ENCODE measurements at regions not wholly inside any gene's neighbourhood (a gene's known extent, or its start where the extent isn't known, plus 50 kb on each side); places are given as distances from the start of the nearest gene placed in this dataset.

GRCh38 chr2:238670111-238670585 is 177.7 kb upstream of the TWIST2 start:
- no peak for ATAC-seq
- no peak for TF ChIP-seq ZNF70 (CRISPR knock-in tag; IDR thresholded peaks at IDR 0.05)
- TF ChIP-seq ESRRG (CRISPR knock-in tag; IDR thresholded peaks at IDR 0.05): no peak
- TF ChIP-seq, protein P1, sequence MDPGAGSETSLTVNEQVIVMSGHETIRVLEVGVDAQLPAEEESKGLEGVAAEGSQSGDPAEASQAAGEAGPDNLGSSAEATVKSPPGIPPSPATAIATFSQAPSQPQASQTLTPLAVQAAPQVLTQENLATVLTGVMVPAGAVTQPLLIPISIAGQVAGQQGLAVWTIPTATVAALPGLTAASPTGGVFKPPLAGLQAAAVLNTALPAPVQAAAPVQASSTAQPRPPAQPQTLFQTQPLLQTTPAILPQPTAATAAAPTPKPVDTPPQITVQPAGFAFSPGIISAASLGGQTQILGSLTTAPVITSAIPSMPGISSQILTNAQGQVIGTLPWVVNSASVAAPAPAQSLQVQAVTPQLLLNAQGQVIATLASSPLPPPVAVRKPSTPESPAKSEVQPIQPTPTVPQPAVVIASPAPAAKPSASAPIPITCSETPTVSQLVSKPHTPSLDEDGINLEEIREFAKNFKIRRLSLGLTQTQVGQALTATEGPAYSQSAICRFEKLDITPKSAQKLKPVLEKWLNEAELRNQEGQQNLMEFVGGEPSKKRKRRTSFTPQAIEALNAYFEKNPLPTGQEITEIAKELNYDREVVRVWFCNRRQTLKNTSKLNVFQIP (CRISPR knock-in tag; IDR thresholded peaks at IDR 0.05; ENCODE audit: borderline replicate concordance, low read depth): no peak
- TF ChIP-seq CSRNP3 (CRISPR knock-in tag; IDR thresholded peaks at IDR 0.05): no peak
- TF ChIP-seq SNAI2 (CRISPR knock-in tag; IDR thresholded peaks at IDR 0.05): no peak
- no peak for TF ChIP-seq OSR1 (CRISPR knock-in tag; IDR thresholded peaks at IDR 0.05)
- TF ChIP-seq, protein P2, sequence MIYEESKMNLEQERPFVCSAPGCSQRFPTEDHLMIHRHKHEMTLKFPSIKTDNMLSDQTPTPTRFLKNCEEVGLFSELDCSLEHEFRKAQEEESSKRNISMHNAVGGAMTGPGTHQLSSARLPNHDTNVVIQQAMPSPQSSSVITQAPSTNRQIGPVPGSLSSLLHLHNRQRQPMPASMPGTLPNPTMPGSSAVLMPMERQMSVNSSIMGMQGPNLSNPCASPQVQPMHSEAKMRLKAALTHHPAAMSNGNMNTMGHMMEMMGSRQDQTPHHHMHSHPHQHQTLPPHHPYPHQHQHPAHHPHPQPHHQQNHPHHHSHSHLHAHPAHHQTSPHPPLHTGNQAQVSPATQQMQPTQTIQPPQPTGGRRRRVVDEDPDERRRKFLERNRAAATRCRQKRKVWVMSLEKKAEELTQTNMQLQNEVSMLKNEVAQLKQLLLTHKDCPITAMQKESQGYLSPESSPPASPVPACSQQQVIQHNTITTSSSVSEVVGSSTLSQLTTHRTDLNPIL (CRISPR knock-in tag; IDR thresholded peaks at IDR 0.05; ENCODE audit: low read depth): no peak
- no peak for TF ChIP-seq ZFP30 (CRISPR knock-in tag; IDR thresholded peaks at IDR 0.05)
- TF ChIP-seq CSDC2 (CRISPR knock-in tag; IDR thresholded peaks at IDR 0.05): no peak
- no peak for TF ChIP-seq TSHZ2 (CRISPR knock-in tag; IDR thresholded peaks at IDR 0.05)

GRCh38 chr2:238682536-238682935 is 165.3 kb upstream of the TWIST2 start:
- TF ChIP-seq, protein P3, sequence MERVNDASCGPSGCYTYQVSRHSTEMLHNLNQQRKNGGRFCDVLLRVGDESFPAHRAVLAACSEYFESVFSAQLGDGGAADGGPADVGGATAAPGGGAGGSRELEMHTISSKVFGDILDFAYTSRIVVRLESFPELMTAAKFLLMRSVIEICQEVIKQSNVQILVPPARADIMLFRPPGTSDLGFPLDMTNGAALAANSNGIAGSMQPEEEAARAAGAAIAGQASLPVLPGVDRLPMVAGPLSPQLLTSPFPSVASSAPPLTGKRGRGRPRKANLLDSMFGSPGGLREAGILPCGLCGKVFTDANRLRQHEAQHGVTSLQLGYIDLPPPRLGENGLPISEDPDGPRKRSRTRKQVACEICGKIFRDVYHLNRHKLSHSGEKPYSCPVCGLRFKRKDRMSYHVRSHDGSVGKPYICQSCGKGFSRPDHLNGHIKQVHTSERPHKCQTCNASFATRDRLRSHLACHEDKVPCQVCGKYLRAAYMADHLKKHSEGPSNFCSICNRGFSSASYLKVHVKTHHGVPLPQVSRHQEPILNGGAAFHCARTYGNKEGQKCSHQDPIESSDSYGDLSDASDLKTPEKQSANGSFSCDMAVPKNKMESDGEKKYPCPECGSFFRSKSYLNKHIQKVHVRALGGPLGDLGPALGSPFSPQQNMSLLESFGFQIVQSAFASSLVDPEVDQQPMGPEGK (CRISPR knock-in tag; IDR thresholded peaks at IDR 0.05; ENCODE audit: borderline replicate concordance): no peak
- TF ChIP-seq ZFP30 (CRISPR knock-in tag; IDR thresholded peaks at IDR 0.05) (no peak), ARNTL (CRISPR knock-in tag; IDR thresholded peaks at IDR 0.05; ENCODE audit: borderline replicate concordance, low read depth) (no peak), ZNF70 (CRISPR knock-in tag; IDR thresholded peaks at IDR 0.05) (no peak)
- TF ChIP-seq, protein P1 (CRISPR knock-in tag; IDR thresholded peaks at IDR 0.05; ENCODE audit: borderline replicate concordance, low read depth): no peak
- no peak for ATAC-seq

DNA sequence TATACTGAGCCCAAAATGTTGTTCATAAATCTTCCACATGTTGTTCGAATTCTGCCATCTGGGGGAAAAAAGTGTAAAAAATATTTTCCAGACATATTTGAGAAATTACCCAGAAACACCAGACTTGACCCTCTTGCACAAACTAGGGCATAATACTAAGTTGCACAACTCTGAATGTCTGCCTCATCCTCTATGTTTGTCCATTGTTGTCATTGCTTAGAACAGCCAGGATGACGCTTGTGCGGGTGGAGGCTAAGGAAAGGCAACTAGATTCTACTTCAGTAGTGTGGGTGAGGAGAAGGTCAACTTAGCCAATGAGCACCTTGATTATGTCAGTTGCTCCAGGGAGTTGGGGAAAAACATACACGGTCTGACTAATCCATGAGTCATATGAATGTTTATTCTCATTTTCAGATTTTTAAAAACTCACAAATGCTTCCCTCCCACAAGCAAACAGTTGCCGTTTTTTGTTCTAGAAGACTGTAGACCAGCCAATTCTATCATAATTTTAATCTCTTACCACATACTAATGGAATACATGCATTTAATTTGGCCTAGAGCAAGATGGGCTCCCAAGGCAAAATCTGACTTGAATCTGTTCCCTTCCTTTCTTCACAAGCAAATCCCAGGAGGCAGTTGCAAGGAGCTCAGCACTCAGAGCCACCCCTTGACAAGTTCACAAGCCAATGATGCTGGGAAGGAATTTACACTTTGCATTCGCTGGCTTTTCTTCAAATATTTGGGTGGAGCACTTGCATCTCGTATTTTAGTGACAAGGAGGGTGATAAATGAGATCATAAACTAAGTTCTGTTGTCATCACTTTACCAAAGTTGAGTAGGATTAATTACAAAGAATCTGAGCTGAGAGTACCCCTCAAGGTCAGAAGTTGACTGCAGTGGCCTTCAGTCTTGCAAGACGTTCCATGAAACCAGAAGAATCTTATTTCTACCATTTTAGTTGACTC is 163.2 kb upstream of the TWIST2 start:
- ATAC-seq: peak; percentile 93
- TF ChIP-seq TCF4 (CRISPR knock-in tag; IDR thresholded peaks at IDR 0.05; ENCODE audit: borderline replicate concordance) (no peak), CSRNP3 (CRISPR knock-in tag; IDR thresholded peaks at IDR 0.05) (no peak), OSR1 (CRISPR knock-in tag; IDR thresholded peaks at IDR 0.05) (peak; percentile 61; the same call in 1 of the 2 replicates), TOX (CRISPR knock-in tag; IDR thresholded peaks at IDR 0.05; ENCODE audit: borderline replicate concordance) (peak; percentile 97; the same call in 1 of the 2 replicates), ZC3H10 (CRISPR knock-in tag; IDR thresholded peaks at IDR 0.05) (peak; percentile 95), CSDC2 (CRISPR knock-in tag; IDR thresholded peaks at IDR 0.05) (no peak), BACH2 (CRISPR knock-in tag; IDR thresholded peaks at IDR 0.05; ENCODE audit: borderline replicate concordance) (no peak), ZNF565 (CRISPR knock-in tag; conservative IDR thresholded peaks at IDR 0.05; ENCODE audit: low read depth) (no peak), RARB (CRISPR knock-in tag; IDR thresholded peaks at IDR 0.05) (peak; percentile 84)
- TF ChIP-seq, protein P2 (CRISPR knock-in tag; IDR thresholded peaks at IDR 0.05; ENCODE audit: low read depth): no peak
- TF ChIP-seq, protein P3 (CRISPR knock-in tag; IDR thresholded peaks at IDR 0.05; ENCODE audit: borderline replicate concordance): no peak
